Heart right ventricle (tissue), 16 donors: ENCODE measurements at regions not wholly inside any gene's neighbourhood (a gene's known extent, or its start where the extent isn't known, plus 50 kb on each side); places are given as distances from the start of the nearest gene placed in this dataset.
"Not testable (repeated sequence)": the region's sequence is repeated elsewhere in the genome, so short reads cannot be mapped to it uniquely, and the experiment has no call there.

Source experiments
- ATAC-seq, 8 donors: fragments of 200-7000 bp; cut with Tn5 transposase; one replicate each; pipeline ENCODE4 v1.9.1; 2020; ENCODE audit warnings: mild to moderate bottlenecking in 8 of 8, moderate library complexity in 8 of 8, moderate number of reproducible peaks in 1 of 8
- DNase-seq, 2 donors: peaks; one replicate each; pipeline ENCODE4 v3.0.0-alpha.2; 2020
- H3K27ac ChIP-seq, 10 donors: fragments of 200-600 bp; sonication (generic) in 2 of 10; one replicate each; pipeline versions ENCODE4 v1.5.0 to v1.8.0; 2020 to 2022; ENCODE audit warnings: mild to moderate bottlenecking in 3 of 10
- H3K27me3 ChIP-seq, 7 donors: fragments of 200-600 bp; one replicate each; pipeline ENCODE4 v1.8.0; 2021 to 2022; ENCODE audit warnings: mild to moderate bottlenecking in 2 of 7
- H3K36me3 ChIP-seq, 9 donors: fragments of 200-600 bp; sonication (generic) in 1 of 9; one replicate each; pipeline versions ENCODE4 v1.5.0 to v1.8.0; 2020 to 2022; ENCODE audit warnings: mild to moderate bottlenecking in 2 of 9
- H3K4me1 ChIP-seq, 9 donors: fragments of 200-600 bp; sonication (generic) in 1 of 9; one replicate each; pipeline versions ENCODE4 v1.5.0 to v1.8.0; 2020 to 2022; ENCODE audit warnings: mild to moderate bottlenecking in 4 of 9
- H3K4me3 ChIP-seq, 10 donors: fragments of 200-600 bp; sonication (generic) in 2 of 10; one replicate each; pipeline versions ENCODE4 v1.5.0 to v1.8.0; 2020 to 2022; ENCODE audit warnings: mild to moderate bottlenecking in 7 of 10, moderate library complexity in 2 of 10
- H3K9me3 ChIP-seq, 11 donors: fragments of 200-600 bp in 10 of 11; sonication (generic) in 2 of 11; one replicate each; pipeline versions ENCODE4 v1.5.0 to v1.8.0; 2013 to 2022; ENCODE audit warnings: mild to moderate bottlenecking in 2 of 11, control low read depth in 1 of 11, moderate library complexity in 1 of 11
- WGBS, 2 donors: extraction: QIAGEN DNeasy Blood & Tissue Kit; methylation state at CpG; one replicate each; pipeline ENCODE4 v1.1.7; 2013; ENCODE audit warnings: inconsistent platforms in 1 of 2; 5-methylcytosine and 5-hydroxymethylcytosine counted together
- intact Hi-C, 10 donors: fragments of 100-400 bp; cut with DNase I; formaldehyde crosslinking; loops; one replicate each; pipeline versions ENCODE4 v1.11.1 to v1.14.2; 2022
- TF ChIP-seq, protein P1 (sequence below), 9 donors: fragments of 200-600 bp; sonication (generic) in 2 of 9; IDR thresholded peaks; one replicate each; pipeline versions ENCODE4 v1.5.0 to v1.8.0; 2021 to 2022; ENCODE audit warnings: antibody characterized with exemption in 9 of 9, mild to moderate bottlenecking in 5 of 9, moderate library complexity in 1 of 9
- donor health status: Arrhythmogenic right ventricular cardiomyopathy.
- donor health status: ischemic (EF 13 %, LVEDD 7.1; RV severe dilation, severe dysfunction).
- donor health status: healthy with polysubstance abuse.
- donor health status: DM: no; HTN: yes; CAD: no.
- donor health status: DM: no; HTN: no; CAD: no.
- donor health status: ischemic (EF 25% LVEDD 6.9; RV normal size, moderate dysfunction).
- donor health status: ischemic (EF 25% LVEDD 5.7; RV mildly dilated, moderate dysfunction).
- donor health status: healthy.
- donor health status: DM: yes; HTN: yes; CAD: no.
- donor health status: Ischemic cardiomyopathy.
- donor health status: ischemic (EF 35%, LVEDD 5.7; RV mildly dilated, moderate dysfunction).
- donor health status: nonischemic (EF 11% LVEDD 7.7; RV severe dilation, severe dysfunction).
- donor health status: DM: yes; HTN: yes; CAD: no.
- donor health status: PGD.
- donor health status: ischemic (EF 29% LVEDD 5.4; RV normal size, mild dysfunction).
- donor health status: nonischemic (EF 23%, LVEDD 6.1; RV moderate dilation, normal function).

- H3K4me1 ChIP-seq: peaks cover 0 to 3% (median 0%) of the 10 kb centered on the region in 9 donors
- 74% methylated on average over 3 of the region's 3 CpGs for WGBS, 2 donors
- TF ChIP-seq, protein P1, sequence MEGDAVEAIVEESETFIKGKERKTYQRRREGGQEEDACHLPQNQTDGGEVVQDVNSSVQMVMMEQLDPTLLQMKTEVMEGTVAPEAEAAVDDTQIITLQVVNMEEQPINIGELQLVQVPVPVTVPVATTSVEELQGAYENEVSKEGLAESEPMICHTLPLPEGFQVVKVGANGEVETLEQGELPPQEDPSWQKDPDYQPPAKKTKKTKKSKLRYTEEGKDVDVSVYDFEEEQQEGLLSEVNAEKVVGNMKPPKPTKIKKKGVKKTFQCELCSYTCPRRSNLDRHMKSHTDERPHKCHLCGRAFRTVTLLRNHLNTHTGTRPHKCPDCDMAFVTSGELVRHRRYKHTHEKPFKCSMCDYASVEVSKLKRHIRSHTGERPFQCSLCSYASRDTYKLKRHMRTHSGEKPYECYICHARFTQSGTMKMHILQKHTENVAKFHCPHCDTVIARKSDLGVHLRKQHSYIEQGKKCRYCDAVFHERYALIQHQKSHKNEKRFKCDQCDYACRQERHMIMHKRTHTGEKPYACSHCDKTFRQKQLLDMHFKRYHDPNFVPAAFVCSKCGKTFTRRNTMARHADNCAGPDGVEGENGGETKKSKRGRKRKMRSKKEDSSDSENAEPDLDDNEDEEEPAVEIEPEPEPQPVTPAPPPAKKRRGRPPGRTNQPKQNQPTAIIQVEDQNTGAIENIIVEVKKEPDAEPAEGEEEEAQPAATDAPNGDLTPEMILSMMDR (IDR thresholded peaks at IDR 0.05): no peak
- H3K36me3 ChIP-seq: no peaks in the 10 kb centered on the region
- ATAC-seq (no peak), DNase-seq (no peak)
- H3K4me3 ChIP-seq: no peak overlapping the region
- intact Hi-C loops: loop anchor here in 1 of 10 donors (10.0 kb wide), 1 partner anchor 363 kb away; no protein-coding TSS in a partner anchor
- H3K27ac ChIP-seq: no peak overlapping the region
- H3K27me3 ChIP-seq: no peaks in the 10 kb centered on the region
- H3K9me3 ChIP-seq: peaks cover 0 to 10% (median 0%) of the 10 kb centered on the region in 11 donors
Measured at GRCh38 chr12:83461336-83461935, 774.7 kb downstream of the TMTC2 start.

DNA sequence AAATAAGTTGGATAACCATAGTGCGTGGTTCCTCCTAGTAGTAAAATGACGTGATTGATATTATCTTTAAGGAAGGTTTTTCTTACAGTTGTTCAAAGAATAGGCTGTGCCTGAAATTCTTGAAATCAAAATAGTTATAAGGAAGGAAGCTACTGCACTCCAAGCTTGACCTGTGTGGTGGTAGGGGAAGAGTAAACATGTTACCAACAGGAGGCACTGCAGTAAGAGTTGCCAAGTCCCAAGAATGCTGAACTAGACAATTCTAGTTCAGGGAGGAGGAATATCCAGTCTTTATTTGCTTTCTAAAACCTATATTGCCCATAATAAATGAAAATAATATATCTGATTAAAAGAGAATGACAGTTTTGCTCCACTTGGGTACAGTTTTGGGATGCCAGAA, 764.5 kb downstream of the TMTC2 start:
- TF ChIP-seq, protein P1 (IDR thresholded peaks at IDR 0.05): no peak
- WGBS, 2 donors: 76 to 80% methylated on average over 2 of the region's 2 CpGs
- DNase-seq (no peak), ATAC-seq (no peak)
- H3K4me1 ChIP-seq: no peaks in the 10 kb centered on the region
- no peak overlapping the region for H3K4me3 ChIP-seq
- no peaks in the 10 kb centered on the region for H3K36me3 ChIP-seq
- no peaks in the 10 kb centered on the region for H3K9me3 ChIP-seq
- no peak overlapping the region for H3K27ac ChIP-seq
- H3K27me3 ChIP-seq: no peaks in the 10 kb centered on the region
- intact Hi-C loops: no loop called here

DNA sequence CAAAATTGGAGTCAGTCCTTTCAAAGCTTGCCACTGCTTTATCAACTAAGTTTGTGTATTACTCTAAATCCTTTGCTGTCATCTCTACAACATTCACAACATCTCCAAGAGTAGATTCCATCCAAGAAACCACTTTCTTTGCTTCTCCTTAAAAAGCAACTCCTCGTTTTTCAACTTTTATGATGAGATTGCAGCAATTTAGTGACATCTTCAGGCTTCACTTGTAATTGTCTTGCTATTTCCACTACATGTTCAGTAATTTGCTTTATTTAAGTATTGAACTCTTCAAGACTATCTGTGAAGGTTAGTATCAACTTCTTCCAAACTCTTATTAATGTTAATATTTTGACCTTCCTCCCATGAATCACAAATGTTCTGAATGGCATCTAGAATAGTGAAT, 747.9 kb downstream of the TMTC2 start:
- Histone ChIP-seq H3K27ac (no peak overlapping the region), H3K4me1 (no peaks in the 10 kb centered on the region), H3K36me3 (no peaks in the 10 kb centered on the region), H3K27me3 (no peaks in the 10 kb centered on the region), H3K9me3 (peaks cover 0 to 27% (median 0%) of the 10 kb centered on the region in 11 donors), H3K4me3 (no peak overlapping the region)
- DNase-seq: no peak
- TF ChIP-seq, protein P1 (IDR thresholded peaks at IDR 0.05): peak in 1 of 9 donors; percentile 12
- WGBS, 2 donors: 63 to 66% methylated on average over 1 of the region's 1 CpG
- no peak for ATAC-seq
- intact Hi-C loops: no loop called here

DNA sequence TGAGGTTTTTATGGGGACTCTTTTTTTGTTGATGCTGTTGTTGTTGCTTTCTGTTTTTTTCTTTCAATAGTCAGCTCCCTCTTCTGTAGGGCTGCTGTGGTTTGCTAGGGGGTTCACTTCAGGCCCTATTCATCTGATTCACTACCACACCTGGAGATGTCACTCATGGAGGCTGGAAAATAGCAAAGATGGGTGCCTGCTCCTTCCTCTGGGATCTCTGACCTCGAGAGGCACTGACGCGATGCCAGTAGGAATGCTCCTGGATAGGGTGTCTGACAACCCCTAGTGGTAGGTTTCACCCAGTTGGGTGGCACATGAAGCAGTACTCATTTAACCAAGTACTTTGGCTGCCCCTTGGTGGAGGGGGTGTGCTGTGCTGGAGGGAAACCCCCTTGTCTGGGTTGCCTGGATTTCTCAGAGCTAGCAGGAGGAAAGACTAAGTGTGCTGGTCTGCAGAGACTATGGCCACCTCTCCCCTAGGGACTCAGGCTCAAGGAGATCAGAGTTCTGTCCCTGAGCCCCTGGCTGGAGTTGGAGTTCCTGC, 745.5 kb downstream of the TMTC2 start:
- TF ChIP-seq, protein P1 (IDR thresholded peaks at IDR 0.05): no peak

DNA sequence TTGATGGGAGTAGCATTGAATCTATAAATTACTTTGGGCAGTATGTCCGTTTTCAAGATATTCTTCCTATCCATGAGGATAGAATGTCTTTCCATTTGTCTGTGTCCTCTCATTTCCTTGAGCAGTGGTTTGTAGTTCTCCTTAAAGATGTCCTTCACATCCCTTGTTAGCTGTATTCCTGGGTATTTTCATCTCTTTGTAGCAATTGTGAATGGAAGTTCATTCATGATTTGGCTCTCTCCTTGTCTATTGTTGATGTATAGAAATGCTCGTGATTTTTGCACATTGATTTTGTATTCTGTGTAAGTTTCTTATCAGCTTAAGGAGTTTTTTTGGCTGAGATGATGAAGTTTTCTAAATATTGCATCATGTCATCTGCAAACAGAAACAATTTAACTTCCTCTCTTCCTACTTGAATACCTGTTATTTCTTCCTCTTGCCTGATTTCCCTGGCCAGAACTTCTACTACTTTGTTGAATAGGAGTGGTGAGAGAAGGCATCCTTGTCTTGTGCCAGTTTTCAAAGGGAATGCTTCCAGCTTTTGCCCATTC, 741.0 kb downstream of the TMTC2 start:
- H3K4me1 ChIP-seq, H3K36me3 ChIP-seq, H3K27me3 ChIP-seq, H3K27ac ChIP-seq, ATAC-seq, H3K4me3 ChIP-seq, intact Hi-C loops, DNase-seq: not testable (repeated sequence)
- peaks cover 0 to 44% (median 4%) of the 10 kb centered on the region in 11 donors for H3K9me3 ChIP-seq
- 72 to 82% methylated on average over 2 of the region's 2 CpGs for WGBS, 2 donors

More for the DNA sequence above, 745.5 kb downstream of the TMTC2 start:
- Histone ChIP-seq H3K27me3 (no peaks in the 10 kb centered on the region), H3K4me3 (no peak overlapping the region), H3K27ac (no peak overlapping the region), H3K36me3 (no peaks in the 10 kb centered on the region), H3K4me1 (no peaks in the 10 kb centered on the region), H3K9me3 (peaks cover 0 to 37% (median 2%) of the 10 kb centered on the region in 11 donors)
- no peak for ATAC-seq
- intact Hi-C loops: no loop called here
- no peak for DNase-seq
- WGBS, 2 donors: 88 to 89% methylated on average over 3 of the region's 3 CpGs
